ENCODE measurements at regions not wholly inside any gene's neighbourhood (a gene's known extent, or its start where the extent isn't known, plus 50 kb on each side); places are given as distances from the start of the nearest gene placed in this dataset.

DNA sequence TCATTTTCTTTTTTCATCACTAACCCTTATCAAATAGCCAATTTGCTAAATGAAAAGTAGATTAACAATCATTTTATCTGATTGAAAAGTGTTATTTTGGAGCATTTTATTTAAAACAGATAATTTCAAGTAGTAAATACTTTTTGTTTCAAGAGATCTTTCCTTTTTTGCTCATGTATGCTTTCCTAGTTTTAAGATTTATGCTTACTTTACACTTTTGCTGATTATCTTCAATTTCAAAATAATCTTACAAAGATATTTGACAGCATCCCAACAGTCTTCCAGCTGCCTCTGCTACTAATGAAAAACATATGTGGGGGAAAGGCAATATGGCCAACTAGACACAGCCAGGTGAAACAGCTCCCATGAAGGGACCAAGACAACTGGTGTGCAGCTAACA, 1027.3 kb upstream of the CDH9 start:
- TF ChIP-seq, protein P1, sequence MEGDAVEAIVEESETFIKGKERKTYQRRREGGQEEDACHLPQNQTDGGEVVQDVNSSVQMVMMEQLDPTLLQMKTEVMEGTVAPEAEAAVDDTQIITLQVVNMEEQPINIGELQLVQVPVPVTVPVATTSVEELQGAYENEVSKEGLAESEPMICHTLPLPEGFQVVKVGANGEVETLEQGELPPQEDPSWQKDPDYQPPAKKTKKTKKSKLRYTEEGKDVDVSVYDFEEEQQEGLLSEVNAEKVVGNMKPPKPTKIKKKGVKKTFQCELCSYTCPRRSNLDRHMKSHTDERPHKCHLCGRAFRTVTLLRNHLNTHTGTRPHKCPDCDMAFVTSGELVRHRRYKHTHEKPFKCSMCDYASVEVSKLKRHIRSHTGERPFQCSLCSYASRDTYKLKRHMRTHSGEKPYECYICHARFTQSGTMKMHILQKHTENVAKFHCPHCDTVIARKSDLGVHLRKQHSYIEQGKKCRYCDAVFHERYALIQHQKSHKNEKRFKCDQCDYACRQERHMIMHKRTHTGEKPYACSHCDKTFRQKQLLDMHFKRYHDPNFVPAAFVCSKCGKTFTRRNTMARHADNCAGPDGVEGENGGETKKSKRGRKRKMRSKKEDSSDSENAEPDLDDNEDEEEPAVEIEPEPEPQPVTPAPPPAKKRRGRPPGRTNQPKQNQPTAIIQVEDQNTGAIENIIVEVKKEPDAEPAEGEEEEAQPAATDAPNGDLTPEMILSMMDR (IDR thresholded peaks at IDR 0.05) = no peak
- TF ChIP-seq POLR2A (IDR thresholded peaks at IDR 0.05) = no peak
